Activated naive CD4-positive, alpha-beta T cell treated with anti-CD3 and anti-CD28 coated beads, Interleukin-2, amount 50 U/mL, for 24 hours (primary cell): ENCODE measurements at regions not wholly inside any gene's neighbourhood (a gene's known extent, or its start where the extent isn't known, plus 50 kb on each side); places are given as distances from the start of the nearest gene placed in this dataset.

Source experiments
- H3K27ac Mint-ChIP-seq: one replicate; pipeline ENCODE4 v1.8.0; 2021; ENCODE audit warnings: mild to moderate bottlenecking, mixed read lengths
- H3K27me3 Mint-ChIP-seq: one replicate; pipeline ENCODE4 v1.8.0; 2021; ENCODE audit warnings: mixed read lengths
- H3K36me3 Mint-ChIP-seq: one replicate; pipeline ENCODE4 v1.8.0; 2021; ENCODE audit warnings: mixed read lengths
- H3K4me1 Mint-ChIP-seq: one replicate; pipeline ENCODE4 v1.8.0; 2021; ENCODE audit warnings: mixed read lengths
- H3K4me3 Mint-ChIP-seq: one replicate; pipeline ENCODE4 v1.8.0; 2021; ENCODE audit warnings: mild to moderate bottlenecking, mixed read lengths
- H3K9me3 Mint-ChIP-seq: one replicate; pipeline ENCODE4 v1.8.0; 2021; ENCODE audit warnings: mixed read lengths

DNA sequence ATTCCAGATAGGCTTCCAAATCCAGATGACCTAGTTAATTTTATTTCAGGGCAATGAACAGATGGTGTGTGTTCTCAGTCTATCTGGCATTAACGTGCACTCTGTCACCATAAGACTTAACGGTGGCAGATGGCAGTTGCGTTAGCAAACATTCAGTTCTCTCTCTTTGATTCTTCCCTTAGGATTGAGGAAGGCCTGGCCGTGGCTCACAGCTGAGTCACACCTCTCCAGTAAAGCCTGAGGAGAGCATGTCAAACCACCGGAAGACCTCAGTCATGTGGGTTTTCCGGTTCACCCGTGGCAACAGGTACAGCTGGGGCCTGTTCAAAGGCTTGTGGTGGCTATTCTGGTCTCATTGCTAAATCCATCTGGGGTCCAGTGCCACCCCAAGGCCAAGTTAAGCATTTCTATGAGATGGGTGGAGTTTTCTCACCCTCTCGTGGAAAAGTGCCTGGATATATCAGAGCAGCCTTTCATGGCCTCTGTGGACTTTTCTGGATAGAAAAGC lies 545.1 kb upstream of the ATP2B1 start:
- no peaks in the 10 kb centered on the region for H3K9me3 Mint-ChIP-seq
- no peaks in the 10 kb centered on the region for H3K27me3 Mint-ChIP-seq
- no peaks in the 10 kb centered on the region for H3K36me3 Mint-ChIP-seq
- H3K4me1 Mint-ChIP-seq, result peaks cover 9% of the 10 kb centered on the region
- H3K27ac Mint-ChIP-seq, result no peak overlapping the region
- no peak overlapping the region for H3K4me3 Mint-ChIP-seq

DNA sequence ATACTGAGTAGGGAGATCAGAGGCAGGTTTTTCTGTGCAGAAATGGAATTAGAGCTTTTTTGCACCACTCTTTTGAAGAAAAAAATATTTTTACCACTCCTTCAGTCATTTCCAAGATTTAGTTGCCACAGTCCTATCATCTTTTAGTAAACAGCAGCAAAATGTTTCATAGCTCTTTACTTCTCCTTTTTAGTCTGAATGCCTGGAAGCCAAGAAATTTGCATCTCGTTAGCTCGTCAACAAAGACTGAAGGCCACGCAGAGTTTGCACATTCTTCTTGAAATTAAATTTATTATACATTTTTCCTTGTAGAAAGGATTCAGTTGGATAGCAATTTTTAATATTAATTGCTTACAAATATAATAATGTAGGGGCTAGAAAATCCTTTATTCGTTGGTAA lies 544.5 kb upstream of the ATP2B1 start:
- no peak overlapping the region for H3K27ac Mint-ChIP-seq
- no peaks in the 10 kb centered on the region for H3K9me3 Mint-ChIP-seq
- no peaks in the 10 kb centered on the region for H3K36me3 Mint-ChIP-seq
- H3K4me1 Mint-ChIP-seq, result peaks cover 9% of the 10 kb centered on the region
- H3K4me3 Mint-ChIP-seq, result no peak overlapping the region
- H3K27me3 Mint-ChIP-seq, result peaks cover 3% of the 10 kb centered on the region

DNA sequence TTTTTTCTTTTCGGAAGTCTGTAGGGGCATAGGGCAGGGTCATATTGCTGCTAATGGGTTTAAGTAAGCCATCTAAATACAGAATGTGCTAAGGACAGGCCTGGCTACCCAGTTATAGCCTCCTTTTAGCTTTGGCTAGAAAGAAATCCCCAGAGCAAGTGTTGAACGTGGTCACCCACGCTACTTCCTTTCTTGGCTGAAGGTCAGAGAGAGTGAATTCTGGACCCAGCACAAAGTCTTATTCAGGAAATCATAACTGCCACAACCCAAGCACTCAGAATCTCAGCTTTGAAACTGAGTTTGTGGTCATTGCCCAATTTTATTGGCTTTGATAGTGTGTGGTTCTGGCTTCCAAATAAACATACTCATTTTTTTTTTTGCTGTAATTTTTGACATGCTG lies 542.1 kb upstream of the ATP2B1 start:
- Mint-ChIP-seq H3K27ac (no peak overlapping the region), H3K9me3 (no peaks in the 10 kb centered on the region), H3K4me1 (peaks cover 9% of the 10 kb centered on the region), H3K36me3 (no peaks in the 10 kb centered on the region), H3K27me3 (peaks cover 3% of the 10 kb centered on the region), H3K4me3 (no peak overlapping the region)

GRCh38 chr12:90250042-90250441 lies 541.4 kb upstream of the ATP2B1 start:
- Mint-ChIP-seq H3K36me3 (no peaks in the 10 kb centered on the region), H3K9me3 (no peaks in the 10 kb centered on the region), H3K27me3 (peaks cover 3% of the 10 kb centered on the region), H3K4me3 (no peak overlapping the region), H3K4me1 (peaks cover 9% of the 10 kb centered on the region), H3K27ac (no peak overlapping the region)

DNA sequence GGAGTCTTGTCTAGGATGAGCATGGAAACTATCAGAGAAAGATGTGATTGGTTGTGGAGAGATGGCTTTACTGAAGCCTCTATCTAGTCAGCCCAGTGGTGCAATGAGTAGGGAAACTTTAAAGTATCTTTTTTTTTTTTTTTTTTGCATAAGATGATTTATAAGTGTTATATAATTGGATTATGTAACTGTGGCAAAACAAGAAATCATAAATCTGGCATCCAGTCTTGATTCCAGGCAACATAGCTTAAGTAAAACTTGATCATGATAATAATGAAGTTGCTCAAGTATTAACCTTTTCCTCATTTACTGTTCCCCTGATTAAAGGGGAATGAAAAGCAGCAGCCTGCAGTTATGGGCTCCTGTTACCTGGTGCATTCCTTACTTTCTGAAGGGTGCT lies 538.0 kb upstream of the ATP2B1 start:
- no peaks in the 10 kb centered on the region for H3K9me3 Mint-ChIP-seq
- no peaks in the 10 kb centered on the region for H3K4me1 Mint-ChIP-seq
- H3K27ac Mint-ChIP-seq, result no peak overlapping the region
- H3K4me3 Mint-ChIP-seq, result no peak overlapping the region
- peaks cover 3% of the 10 kb centered on the region for H3K27me3 Mint-ChIP-seq
- H3K36me3 Mint-ChIP-seq, result no peaks in the 10 kb centered on the region

DNA sequence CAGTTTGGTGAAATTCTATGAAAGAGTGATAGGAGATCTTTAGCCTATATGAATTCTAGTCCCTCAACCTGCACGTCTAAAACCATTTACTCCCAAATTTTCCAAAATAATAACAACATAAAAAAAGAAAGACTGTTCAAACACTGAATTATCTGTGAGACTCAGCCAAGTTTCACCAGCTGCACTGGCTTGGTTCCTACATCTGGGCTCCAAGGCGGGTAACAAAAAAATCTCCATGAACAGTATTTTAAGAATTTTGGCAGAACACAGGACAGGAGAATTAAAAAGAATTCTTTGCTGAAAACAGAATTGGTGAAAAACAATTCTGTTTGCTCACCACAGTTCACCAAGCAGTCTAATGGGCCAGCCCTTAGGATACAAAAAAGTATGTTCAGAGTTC lies 536.8 kb upstream of the ATP2B1 start:
- H3K4me3 Mint-ChIP-seq, result no peak overlapping the region
- H3K9me3 Mint-ChIP-seq, result no peaks in the 10 kb centered on the region
- no peaks in the 10 kb centered on the region for H3K4me1 Mint-ChIP-seq
- no peaks in the 10 kb centered on the region for H3K36me3 Mint-ChIP-seq
- no peak overlapping the region for H3K27ac Mint-ChIP-seq
- peaks cover 3% of the 10 kb centered on the region for H3K27me3 Mint-ChIP-seq

- Mint-ChIP-seq H3K9me3 (no peaks in the 10 kb centered on the region), H3K27ac (no peak overlapping the region), H3K36me3 (no peaks in the 10 kb centered on the region), H3K4me3 (no peak overlapping the region), H3K4me1 (no peaks in the 10 kb centered on the region), H3K27me3 (peaks cover 8% of the 10 kb centered on the region)
These were observed 535.6 kb upstream of the ATP2B1 start for GRCh38 chr12:90244232-90244631.

GRCh38 chr12:90243211-90243610 lies 534.6 kb upstream of the ATP2B1 start:
- Mint-ChIP-seq H3K9me3 (no peaks in the 10 kb centered on the region), H3K4me3 (no peak overlapping the region), H3K27me3 (peaks cover 4% of the 10 kb centered on the region), H3K36me3 (no peaks in the 10 kb centered on the region), H3K27ac (no peak overlapping the region), H3K4me1 (no peaks in the 10 kb centered on the region)

GRCh38 chr12:90239732-90240260 lies 531.2 kb upstream of the ATP2B1 start:
- no peak overlapping the region for H3K4me3 Mint-ChIP-seq
- peaks cover 8% of the 10 kb centered on the region for H3K27me3 Mint-ChIP-seq
- no peak overlapping the region for H3K27ac Mint-ChIP-seq

DNA sequence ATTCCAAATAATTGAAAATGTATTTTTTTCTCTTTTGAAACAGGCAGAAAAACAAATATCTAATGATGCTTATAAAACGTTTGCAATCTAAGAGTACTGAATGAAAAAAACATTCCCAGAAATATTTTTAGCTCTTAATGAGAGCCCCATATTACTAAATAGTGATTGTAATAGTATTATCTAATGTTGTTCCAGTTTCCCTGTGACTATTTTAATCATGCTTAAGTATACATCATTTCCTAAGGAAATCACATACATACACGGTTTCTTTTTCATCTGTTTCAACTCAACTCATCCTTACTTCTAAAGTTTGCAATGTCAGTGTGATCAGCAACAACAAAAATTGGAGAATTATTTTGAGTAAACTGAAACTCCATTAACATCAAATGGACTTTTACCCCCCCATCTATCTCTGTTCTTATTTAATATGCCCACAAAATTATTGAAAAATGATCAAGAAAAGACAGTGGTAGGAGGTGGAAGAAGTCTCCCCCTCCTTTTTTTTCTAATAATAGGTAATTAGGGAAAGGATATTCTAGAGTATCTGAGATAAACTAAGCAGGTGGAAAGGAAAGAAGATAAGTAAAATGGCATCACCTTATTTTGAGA lies 530.1 kb upstream of the ATP2B1 start:
- Mint-ChIP-seq H3K36me3 (no peaks in the 10 kb centered on the region), H3K4me1 (no peaks in the 10 kb centered on the region), H3K27me3 (peaks cover 10% of the 10 kb centered on the region), H3K9me3 (peaks cover 4% of the 10 kb centered on the region), H3K27ac (no peak overlapping the region), H3K4me3 (no peak overlapping the region)

More at GRCh38 chr12:90239732-90240260, 531.2 kb upstream of the ATP2B1 start:
- Mint-ChIP-seq H3K9me3 (peaks cover 4% of the 10 kb centered on the region), H3K4me1 (no peaks in the 10 kb centered on the region), H3K36me3 (no peaks in the 10 kb centered on the region)

DNA sequence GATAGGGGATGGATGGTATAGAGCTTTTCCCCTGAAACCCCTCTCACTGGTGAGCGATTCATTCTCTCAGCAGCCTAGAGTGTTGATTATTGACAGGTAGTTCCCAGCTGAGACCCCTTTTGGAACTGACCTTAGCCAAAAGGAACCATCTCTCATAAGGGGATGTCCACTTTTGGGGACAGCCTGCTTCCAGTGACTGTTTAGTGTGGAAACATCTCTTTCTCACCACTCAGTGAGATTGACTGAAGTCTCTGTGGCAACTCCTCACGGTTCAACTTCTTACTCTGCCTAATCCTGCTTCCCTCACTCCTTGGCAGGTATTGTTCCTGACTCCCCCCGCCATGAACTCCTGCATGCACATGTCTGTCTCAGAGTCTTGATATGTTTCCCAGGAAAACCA lies 529.2 kb upstream of the ATP2B1 start:
- Mint-ChIP-seq H3K27ac (no peak overlapping the region), H3K9me3 (peaks cover 4% of the 10 kb centered on the region), H3K27me3 (peaks cover 13% of the 10 kb centered on the region), H3K36me3 (no peaks in the 10 kb centered on the region), H3K4me3 (no peak overlapping the region), H3K4me1 (no peaks in the 10 kb centered on the region)

DNA sequence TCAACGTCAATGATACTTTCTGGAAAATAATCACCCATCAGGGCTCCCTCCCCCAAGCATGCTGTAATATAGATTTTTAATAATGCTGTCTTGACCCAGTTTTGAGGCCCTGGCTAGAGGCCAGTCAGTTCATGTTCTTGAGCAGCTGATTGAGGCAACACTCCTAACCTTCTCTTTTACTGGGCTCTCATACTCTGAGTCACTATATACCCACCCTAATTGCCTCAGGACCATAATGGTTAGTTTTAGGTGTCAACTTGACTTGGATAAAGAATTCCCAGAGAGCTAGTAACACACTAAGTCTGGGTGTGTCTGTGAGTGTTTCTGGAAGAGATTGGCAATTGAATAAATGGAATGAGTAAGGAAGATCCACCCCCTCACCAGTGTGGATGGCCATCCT lies 527.0 kb upstream of the ATP2B1 start:
- Mint-ChIP-seq H3K36me3 (no peaks in the 10 kb centered on the region), H3K4me1 (no peaks in the 10 kb centered on the region), H3K4me3 (no peak overlapping the region), H3K27ac (no peak overlapping the region), H3K27me3 (peaks cover 14% of the 10 kb centered on the region), H3K9me3 (peaks cover 4% of the 10 kb centered on the region)

- Mint-ChIP-seq H3K9me3 (peaks cover 4% of the 10 kb centered on the region), H3K27ac (no peak overlapping the region), H3K27me3 (peaks cover 10% of the 10 kb centered on the region), H3K4me3 (no peak overlapping the region), H3K36me3 (no peaks in the 10 kb centered on the region), H3K4me1 (no peaks in the 10 kb centered on the region)
These were observed 525.8 kb upstream of the ATP2B1 start for GRCh38 chr12:90234472-90234871.

DNA sequence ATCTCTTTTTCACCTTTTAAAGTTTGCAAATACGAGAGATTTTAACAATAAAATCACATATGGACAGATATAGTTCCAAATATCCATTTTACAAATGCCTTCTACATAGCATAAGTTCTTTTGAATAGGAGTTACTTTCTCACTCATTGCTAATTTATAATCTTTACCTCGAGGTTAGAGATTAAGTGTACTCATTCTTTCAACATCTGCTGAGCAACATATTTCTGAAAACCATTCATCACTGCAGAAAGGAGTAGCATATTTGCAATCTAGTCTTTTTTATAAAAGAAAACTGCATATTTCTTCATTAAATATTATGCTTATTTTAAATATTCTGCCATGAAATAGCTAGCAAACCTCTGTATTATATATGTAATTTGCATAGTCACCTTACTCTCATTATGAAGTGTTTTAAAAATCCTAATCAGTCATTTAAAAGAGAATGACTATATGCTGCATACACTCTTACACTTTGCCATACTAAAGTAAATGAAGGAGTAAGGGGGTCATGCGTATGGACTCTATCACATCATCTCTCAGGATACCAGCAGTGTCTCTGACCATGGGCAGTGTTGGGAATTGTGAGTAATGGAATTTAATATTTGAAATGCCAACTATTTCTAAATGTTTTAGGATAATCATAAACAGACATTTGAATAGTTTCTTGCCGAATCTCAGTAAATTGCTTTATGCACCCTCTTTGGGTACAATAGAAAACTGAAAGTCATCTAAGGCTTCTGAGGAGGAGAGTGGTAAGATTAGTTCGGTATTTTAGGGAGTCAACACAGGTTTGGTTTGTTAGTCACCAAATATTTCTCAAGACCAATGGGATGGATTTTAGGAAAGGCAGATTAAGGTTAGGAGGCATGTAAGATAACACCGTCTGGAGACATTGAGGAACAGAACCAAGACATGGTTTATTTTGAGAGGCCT lies 524.8 kb upstream of the ATP2B1 start:
- Mint-ChIP-seq H3K9me3 (peaks cover 4% of the 10 kb centered on the region), H3K36me3 (no peaks in the 10 kb centered on the region), H3K27ac (no peak overlapping the region), H3K27me3 (peaks cover 10% of the 10 kb centered on the region), H3K4me3 (no peak overlapping the region), H3K4me1 (no peaks in the 10 kb centered on the region)

DNA sequence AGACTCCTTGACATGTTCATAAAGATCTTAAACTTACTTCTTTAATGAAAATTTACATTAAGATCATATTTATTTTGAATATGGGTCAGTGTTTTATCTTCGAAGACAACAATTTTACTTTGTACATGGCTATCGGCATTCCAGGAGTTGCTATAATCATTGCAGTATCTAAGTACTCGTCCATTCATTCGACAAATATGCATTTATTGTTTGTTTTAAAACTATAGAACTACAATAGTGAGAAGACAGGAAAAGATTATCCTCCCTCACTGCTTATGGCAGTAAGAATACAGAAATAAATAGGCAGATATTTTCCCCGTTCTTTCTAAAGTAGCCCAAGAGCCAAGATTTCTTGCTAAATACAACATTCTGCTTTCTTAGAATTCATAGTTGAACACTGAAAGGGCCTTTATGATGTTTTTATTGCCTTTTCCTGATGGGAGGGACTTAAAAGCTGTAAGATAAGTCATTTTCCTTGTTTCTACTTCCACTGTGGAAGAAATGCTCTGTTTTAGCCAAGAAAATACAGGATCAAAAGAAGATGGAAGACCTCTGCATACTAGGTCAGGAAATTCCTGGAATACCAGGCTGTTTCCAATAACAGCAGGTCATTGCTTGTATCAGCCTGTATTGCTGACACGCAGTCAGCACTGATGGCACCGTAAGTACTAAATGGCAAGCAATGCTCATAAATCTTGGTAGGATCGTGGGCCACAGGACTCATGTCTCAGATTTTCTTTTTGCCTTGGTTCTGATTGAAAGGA lies 521.0 kb upstream of the ATP2B1 start:
- Mint-ChIP-seq H3K27ac (no peak overlapping the region), H3K27me3 (peaks cover 12% of the 10 kb centered on the region), H3K9me3 (no peaks in the 10 kb centered on the region), H3K4me3 (no peak overlapping the region), H3K36me3 (no peaks in the 10 kb centered on the region), H3K4me1 (no peaks in the 10 kb centered on the region)
